ENCODE measurements at regions not wholly inside any gene's neighbourhood (a gene's known extent, or its start where the extent isn't known, plus 50 kb on each side); places are given as distances from the start of the nearest gene placed in this dataset.
"Not testable (repeated sequence)": the region's sequence is repeated elsewhere in the genome, so short reads cannot be mapped to it uniquely, and the experiment has no call there.

- ATAC-seq (no peak), DNase-seq (no peak)
- no peaks in the 10 kb centered on the region for H3K36me3 ChIP-seq
- peaks cover 0 to 3% (median 0%) of the 10 kb centered on the region in 12 donors for H3K4me1 ChIP-seq
- H3K27ac ChIP-seq = no peak overlapping the region
- H3K4me3 ChIP-seq = no peak overlapping the region
- H3K9me3 ChIP-seq = no peaks in the 10 kb centered on the region
- peaks cover 4 to 64% (median 40%) of the 10 kb centered on the region in 9 donors for H3K27me3 ChIP-seq
- WGBS, 4 donors = 28 to 34% (median 30%) methylated on average over 6 of the region's 6 CpGs
- TF ChIP-seq CTCF (IDR thresholded peaks at IDR 0.05) = no peak
- no peak for TF ChIP-seq POLR2A (IDR thresholded peaks at IDR 0.05)
- intact Hi-C loops (cut with DNase I) = no loop called here
Measured at GRCh38 chr3:198107840-198108734, 148.1 kb downstream of the LMLN start.

GRCh38 chr3:198109883-198110282 lies 149.9 kb downstream of the LMLN start:
- ATAC-seq (no peak), DNase-seq (no peak)
- Histone ChIP-seq H3K27ac (no peak overlapping the region), H3K4me1 (peaks cover 0 to 11% (median 4%) of the 10 kb centered on the region in 12 donors), H3K4me3 (no peak overlapping the region), H3K36me3 (no peaks in the 10 kb centered on the region), H3K9me3 (no peaks in the 10 kb centered on the region), H3K27me3 (peaks cover 16 to 81% (median 57%) of the 10 kb centered on the region in 9 donors)
- WGBS, 4 donors = 73 to 88% (median 81%) methylated on average over 5 of the region's 5 CpGs
- no peak for TF ChIP-seq CTCF (IDR thresholded peaks at IDR 0.05)
- TF ChIP-seq POLR2A (IDR thresholded peaks at IDR 0.05) = no peak
- intact Hi-C loops (cut with DNase I) = no loop called here

- H3K27me3 ChIP-seq = peaks cover 16 to 91% (median 62%) of the 10 kb centered on the region in 9 donors
- DNase-seq (no peak), ATAC-seq (no peak)
- no peaks in the 10 kb centered on the region for H3K9me3 ChIP-seq
- no peak overlapping the region for H3K27ac ChIP-seq
- TF ChIP-seq CTCF (IDR thresholded peaks at IDR 0.05) (no peak), POLR2A (IDR thresholded peaks at IDR 0.05) (no peak)
- H3K36me3 ChIP-seq = no peaks in the 10 kb centered on the region
- H3K4me1 ChIP-seq = peaks cover 0 to 11% (median 4%) of the 10 kb centered on the region in 12 donors
- no peak overlapping the region for H3K4me3 ChIP-seq
- intact Hi-C loops (cut with DNase I) = no loop called here
- 88 to 92% (median 91%) methylated on average over 5 of the region's 5 CpGs for WGBS, 4 donors
Measured at GRCh38 chr3:198112031-198112430, 152.0 kb downstream of the LMLN start.

GRCh38 chr3:198113206-198114053 lies 153.4 kb downstream of the LMLN start:
- Histone ChIP-seq H3K36me3 (no peaks in the 10 kb centered on the region), H3K27me3 (peaks cover 16 to 83% (median 62%) of the 10 kb centered on the region in 9 donors), H3K27ac (no peak overlapping the region), H3K9me3 (no peaks in the 10 kb centered on the region), H3K4me1 (peaks cover 0 to 11% (median 4%) of the 10 kb centered on the region in 12 donors), H3K4me3 (peak overlapping the region in 10 of 12 donors; percentile 6 to 46 (median 30))
- 5 to 8% (median 6%) methylated on average over 59 of the region's 59 CpGs for WGBS, 4 donors
- ATAC-seq (peak in 2 of 4 donors; percentile 33 to 48), DNase-seq (peak in 3 of 5 donors; percentile 27 to 34 (median 34))
- intact Hi-C loops (cut with DNase I) = no loop called here
- no peak for TF ChIP-seq CTCF (IDR thresholded peaks at IDR 0.05)
- no peak for TF ChIP-seq POLR2A (IDR thresholded peaks at IDR 0.05)

- ATAC-seq; H3K4me3 ChIP-seq; H3K27ac ChIP-seq; DNase-seq; intact Hi-C loops (cut with DNase I); H3K9me3 ChIP-seq; H3K36me3 ChIP-seq: not testable (repeated sequence)
- 85 to 97% (median 87%) methylated on average over 7 of the region's 7 CpGs for WGBS, 4 donors
- Histone ChIP-seq H3K4me1 (peaks cover 0 to 11% (median 4%) of the 10 kb centered on the region in 12 donors), H3K27me3 (peaks cover 16 to 72% (median 53%) of the 10 kb centered on the region in 9 donors)
Measured at GRCh38 chr3:198114516-198114915, 154.5 kb downstream of the LMLN start.

- H3K4me1 ChIP-seq; ATAC-seq; H3K36me3 ChIP-seq; H3K4me3 ChIP-seq; H3K27ac ChIP-seq; H3K9me3 ChIP-seq; DNase-seq; intact Hi-C loops (cut with DNase I): not testable (repeated sequence)
- WGBS, 4 donors = 63 to 83% (median 67%) methylated on average over 2 to 8 of the region's 8 CpGs; no CpG with 5 or more reads in 1 of the 4 donors
- H3K27me3 ChIP-seq = peaks cover 0 to 18% (median 0%) of the 10 kb centered on the region in 9 donors
Measured at GRCh38 chr3:198122184-198122583, 162.2 kb downstream of the LMLN start.
